ENCODE measurements at regions not wholly inside any gene's neighbourhood (a gene's known extent, or its start where the extent isn't known, plus 50 kb on each side); places are given as distances from the start of the nearest gene placed in this dataset.

GRCh38 chr15:98418122-98418521 is 230.2 kb upstream of the IGF1R start:
- DNase-seq (ENCODE audit: low spot score): no peak

GRCh38 chr15:98419173-98419780 is 229.1 kb upstream of the IGF1R start:
- no peak for DNase-seq (ENCODE audit: low spot score)

GRCh38 chr15:98420837-98421236 is 227.5 kb upstream of the IGF1R start:
- no peak for DNase-seq (ENCODE audit: low spot score)

- peak; percentile 28 for DNase-seq (ENCODE audit: low spot score)
These were observed 226.8 kb upstream of the IGF1R start for GRCh38 chr15:98421419-98422129.

- no peak for DNase-seq (ENCODE audit: low spot score)
These were observed 226.2 kb upstream of the IGF1R start for GRCh38 chr15:98422130-98422478.

- no peak for DNase-seq (ENCODE audit: low spot score)
These were observed 223.2 kb upstream of the IGF1R start for GRCh38 chr15:98425173-98425572.

- DNase-seq (ENCODE audit: low spot score): no peak
These were observed 221.0 kb upstream of the IGF1R start for GRCh38 chr15:98427321-98427720.

- DNase-seq (ENCODE audit: low spot score): peak; percentile 74
These were observed 219.9 kb upstream of the IGF1R start for GRCh38 chr15:98428253-98428989.

GRCh38 chr15:98431171-98431570 is 217.2 kb upstream of the IGF1R start:
- no peak for DNase-seq (ENCODE audit: low spot score)

GRCh38 chr15:98433346-98433745 is 215.0 kb upstream of the IGF1R start:
- DNase-seq (ENCODE audit: low spot score): peak; percentile 84

- DNase-seq (ENCODE audit: low spot score): no peak
These were observed 214.5 kb upstream of the IGF1R start for GRCh38 chr15:98433856-98434255.

- DNase-seq (ENCODE audit: low spot score): no peak
These were observed 210.6 kb upstream of the IGF1R start for GRCh38 chr15:98437752-98438151.

GRCh38 chr15:98438326-98438725 is 210.0 kb upstream of the IGF1R start:
- no peak for DNase-seq (ENCODE audit: low spot score)

- DNase-seq (ENCODE audit: low spot score): no peak
These were observed 209.4 kb upstream of the IGF1R start for GRCh38 chr15:98438907-98439306.

GRCh38 chr15:98439523-98439942 is 208.8 kb upstream of the IGF1R start:
- no peak for DNase-seq (ENCODE audit: low spot score)

- DNase-seq (ENCODE audit: low spot score): no peak
These were observed 207.4 kb upstream of the IGF1R start for GRCh38 chr15:98440917-98441316.

- no peak for DNase-seq (ENCODE audit: low spot score)
These were observed 206.7 kb upstream of the IGF1R start for GRCh38 chr15:98441599-98441998.

GRCh38 chr15:98442379-98442833 is 205.9 kb upstream of the IGF1R start:
- DNase-seq (ENCODE audit: low spot score): peak; percentile 96

GRCh38 chr15:98442901-98443300 is 205.4 kb upstream of the IGF1R start:
- DNase-seq (ENCODE audit: low spot score): no peak

- DNase-seq (ENCODE audit: low spot score): no peak
These were observed 204.8 kb upstream of the IGF1R start for GRCh38 chr15:98443526-98443925.

GRCh38 chr15:98444138-98444537 is 204.2 kb upstream of the IGF1R start:
- DNase-seq (ENCODE audit: low spot score): no peak

GRCh38 chr15:98445315-98445714 is 203.0 kb upstream of the IGF1R start:
- no peak for DNase-seq (ENCODE audit: low spot score)

- no peak for DNase-seq (ENCODE audit: low spot score)
These were observed 202.3 kb upstream of the IGF1R start for GRCh38 chr15:98446083-98446482.
